ENCODE measurements at regions not wholly inside any gene's neighbourhood (a gene's known extent, or its start where the extent isn't known, plus 50 kb on each side); places are given as distances from the start of the nearest gene placed in this dataset.

GRCh38 chr6:63121166-63121565 lies 90.1 kb upstream of the FKBP1C start:
- no peak for TF ChIP-seq ATF3 (IDR thresholded peaks at IDR 0.05; ENCODE audit: insufficient read depth, low read depth, low read length)
- no peak for TF ChIP-seq POLR2A (IDR thresholded peaks at IDR 0.05; ENCODE audit: control extremely low read depth in 1 of 2, low read depth in 2 of 2, low read length in 2 of 2)
- TF ChIP-seq EZH2 (IDR thresholded peaks at IDR 0.05; ENCODE audit: low read depth, low read length, severe bottlenecking), result no peak
- no peak for TF ChIP-seq CEBPB (IDR thresholded peaks at IDR 0.05; ENCODE audit: low read depth, low read length)
- TF ChIP-seq CTCF (IDR thresholded peaks at IDR 0.05; ENCODE audit: control extremely low read depth in 1 of 3, insufficient read depth in 1 of 3, low read depth in 1 of 3, low read length in 3 of 3), result peak in 2 of 3 experiments; percentile 32 to 65; a peak in 2 of 4 replicates
- no peak for TF ChIP-seq POLR2AphosphoS5 (IDR thresholded peaks at IDR 0.05; ENCODE audit: low read depth, low read length)
- TF ChIP-seq SP1 (IDR thresholded peaks at IDR 0.05; ENCODE audit: low read depth, low read length), result no peak
- TF ChIP-seq TBP (IDR thresholded peaks at IDR 0.05; ENCODE audit: low read depth, low read length), result no peak
- no peak for TF ChIP-seq BCL11A (IDR thresholded peaks at IDR 0.05; ENCODE audit: low read depth in 2 of 2, low read length in 2 of 2)
- peak; percentile 60 to 66 for TF ChIP-seq RAD21 (IDR thresholded peaks at IDR 0.05 in 1 of 2, conservative IDR thresholded peaks at IDR 0.05 in 1 of 2; ENCODE audit: low read depth in 2 of 2, low read length in 2 of 2)
- no peak for TF ChIP-seq JUN (IDR thresholded peaks at IDR 0.05; ENCODE audit: low read depth, low read length)
- TF ChIP-seq CBX5 (IDR thresholded peaks at IDR 0.05; ENCODE audit: low read depth, low read length), result no peak
